HG02571 (cell line): ENCODE measurements at regions not wholly inside any gene's neighbourhood (a gene's known extent, or its start where the extent isn't known, plus 50 kb on each side); places are given as distances from the start of the nearest gene placed in this dataset.

ENCODE experiments used
- ATAC-seq: cut with Tn5 transposase; IDR thresholded peaks from one replicate; pipeline ENCODE4 v1.9.1; 2021; ENCODE audit warnings: mild to moderate bottlenecking, moderate library complexity; ENCODE audit not compliant: unreplicated experiment

DNA sequence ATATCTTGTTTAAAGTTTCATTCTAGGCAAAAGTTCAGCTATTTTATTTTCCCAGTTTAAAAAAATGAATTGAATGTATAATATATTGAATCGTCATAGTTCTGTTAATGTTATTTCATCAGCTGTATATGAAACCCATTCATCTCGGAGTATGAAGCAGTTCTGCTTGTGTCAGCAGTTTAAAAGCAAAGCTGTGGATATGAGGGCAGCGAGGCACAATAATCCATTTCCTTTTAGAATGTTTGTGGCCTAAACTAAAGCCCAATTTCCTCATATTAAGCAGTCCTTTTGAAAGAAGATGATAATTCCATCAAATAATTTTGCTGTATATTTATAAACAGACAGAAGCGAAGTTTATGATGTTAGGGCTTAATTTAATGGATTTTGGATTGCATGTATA, 300.1 kb downstream of the SAMD5 start:
- no peak for ATAC-seq

DNA sequence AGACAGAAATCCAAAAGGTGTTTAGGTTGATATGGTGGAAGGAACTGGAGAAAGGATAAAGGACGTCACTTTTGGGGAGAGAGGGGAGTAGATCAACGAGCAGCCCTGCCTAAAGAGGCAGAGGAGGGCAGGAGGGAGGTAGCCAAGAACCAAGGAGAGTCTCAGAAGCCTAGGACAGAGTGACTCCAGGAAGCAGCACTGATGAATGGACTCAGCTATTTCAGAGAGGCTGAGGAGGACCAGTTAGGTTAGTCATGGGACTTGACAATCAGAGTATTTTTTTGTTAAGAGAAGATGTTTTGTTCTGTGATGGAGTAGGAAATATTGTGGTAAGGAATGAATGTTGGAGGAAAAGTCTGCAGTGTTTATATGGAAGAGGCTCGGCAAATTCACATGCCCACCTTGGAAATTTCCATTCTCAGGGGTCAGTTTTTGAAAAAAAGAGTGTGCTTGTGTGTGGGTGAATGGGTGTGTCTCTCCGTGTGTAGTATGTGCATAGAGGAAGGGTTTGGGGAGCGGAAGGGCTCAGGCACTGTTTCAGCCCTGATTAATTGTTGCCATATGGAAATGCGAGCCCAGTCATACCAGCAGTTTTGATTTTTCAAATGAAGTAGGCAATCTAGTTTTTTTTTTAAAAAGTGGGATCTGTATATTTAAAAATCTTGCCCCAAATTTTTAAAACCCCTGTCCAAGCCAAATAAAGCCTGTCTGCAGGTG, 303.6 kb downstream of the SAMD5 start:
- ATAC-seq: no peak

DNA sequence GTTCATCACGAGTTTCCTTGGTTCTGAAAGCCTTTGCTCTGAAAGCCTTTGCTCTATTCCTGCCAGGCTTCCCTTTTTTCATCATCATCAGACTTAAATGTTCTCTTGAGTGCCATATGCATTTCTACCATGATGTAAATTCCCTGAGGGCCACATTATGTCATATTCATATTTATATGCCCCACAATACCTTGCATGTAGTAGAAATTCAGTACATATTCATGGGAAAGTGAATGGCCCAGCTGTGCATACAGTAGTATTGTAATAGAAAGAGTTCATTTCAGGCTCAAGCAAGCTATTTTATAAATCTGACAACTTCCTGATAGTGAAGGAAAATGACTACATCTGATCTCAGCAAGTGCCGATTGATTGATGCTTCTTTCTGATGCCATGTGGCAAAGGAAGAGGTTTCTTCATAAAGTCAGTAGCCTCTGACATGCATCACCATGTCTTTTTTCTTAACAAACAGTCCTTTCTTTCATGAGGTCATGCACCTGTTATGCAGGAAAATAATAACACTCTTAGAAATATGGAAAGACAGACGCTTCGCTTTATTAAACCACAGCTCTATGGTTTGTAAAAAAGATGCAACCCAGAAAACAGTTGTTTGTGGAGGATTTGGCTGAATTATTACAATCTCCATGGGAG, 308.7 kb downstream of the SAMD5 start:
- no peak for ATAC-seq

DNA sequence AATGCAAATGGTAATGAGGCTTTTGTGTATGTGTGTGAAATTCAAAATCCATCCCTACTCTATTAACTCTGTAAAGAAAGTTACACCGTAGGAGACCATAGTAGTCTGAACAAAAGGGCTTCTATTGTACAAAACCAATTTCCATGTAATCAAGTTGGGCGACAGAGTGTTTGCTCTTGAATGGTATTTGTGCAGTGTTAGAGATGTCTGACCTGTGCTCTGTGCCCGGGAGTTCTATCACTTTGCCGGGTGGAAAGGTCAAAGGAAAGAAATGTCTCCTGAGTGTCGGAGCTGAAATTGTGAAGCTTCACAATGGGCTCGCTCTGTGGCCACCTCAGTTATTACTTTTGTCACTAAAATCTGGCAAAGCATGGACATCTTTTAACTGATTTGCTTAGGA, 312.0 kb downstream of the SAMD5 start:
- ATAC-seq: no peak

DNA sequence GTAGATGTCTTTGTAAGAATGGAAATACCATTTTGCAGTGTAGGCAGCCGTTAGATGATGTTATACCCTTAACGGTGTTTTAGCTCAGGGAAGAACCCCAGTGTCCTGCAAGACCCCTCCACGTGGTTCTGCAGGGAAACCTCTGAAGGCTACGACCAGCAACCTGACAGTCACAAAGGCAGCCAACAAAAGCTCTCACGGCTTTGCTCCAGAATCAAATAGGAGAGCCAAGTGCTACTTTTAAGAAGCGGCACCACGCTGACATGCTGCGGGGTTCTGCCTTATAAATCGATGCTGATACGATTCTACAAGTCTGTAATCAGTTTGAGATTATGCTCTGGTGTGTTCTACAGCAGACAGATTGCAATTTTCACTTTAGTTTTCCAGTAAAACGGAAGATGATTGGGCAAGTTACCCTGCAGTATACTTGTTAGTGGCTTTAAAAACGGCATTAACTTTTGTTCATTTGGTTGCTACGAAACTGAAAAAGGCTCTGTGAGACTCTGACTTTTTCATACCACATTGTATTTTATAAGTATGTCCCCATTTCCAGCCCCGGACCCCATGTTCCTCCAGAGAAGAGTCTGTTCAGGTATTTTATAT, 312.9 kb downstream of the SAMD5 start:
- ATAC-seq: no peak

DNA sequence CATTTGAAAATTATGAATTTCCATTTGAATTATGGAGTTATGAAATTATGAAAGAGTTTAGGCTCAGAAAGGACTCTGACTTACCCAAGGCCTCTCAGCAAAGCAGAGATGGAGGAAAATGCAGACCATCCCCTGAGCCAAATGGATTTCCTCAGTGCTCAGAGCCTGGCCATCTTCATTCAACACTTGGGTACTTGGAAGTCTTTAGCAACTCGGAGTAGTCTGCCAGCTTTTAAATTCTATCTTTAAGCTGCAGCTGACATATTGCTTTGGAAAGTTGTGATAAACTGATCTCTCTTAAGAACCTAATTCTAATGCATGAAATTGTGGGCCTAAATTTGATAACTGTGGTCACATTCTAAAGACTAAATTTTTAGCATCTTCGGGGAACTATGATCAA, 315.4 kb downstream of the SAMD5 start:
- ATAC-seq: no peak

DNA sequence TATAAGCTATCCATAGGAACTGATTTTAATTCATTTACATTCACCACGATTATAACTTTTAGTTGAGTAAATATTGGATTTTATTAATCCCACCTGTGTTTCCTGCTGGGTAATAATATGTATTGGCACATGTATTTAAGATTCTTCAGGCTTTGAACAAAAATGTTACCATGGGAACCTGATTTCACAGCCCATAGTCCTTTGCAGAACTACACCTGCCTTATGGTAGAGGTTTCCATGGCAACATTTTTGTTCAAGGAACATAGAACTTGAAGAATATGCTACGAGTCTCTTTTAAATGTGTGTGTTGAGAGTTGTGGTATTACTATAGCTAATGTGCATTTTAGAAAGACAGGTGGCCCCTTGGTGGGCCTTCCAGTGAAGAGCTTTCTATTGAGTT, 317.4 kb downstream of the SAMD5 start:
- no peak for ATAC-seq

DNA sequence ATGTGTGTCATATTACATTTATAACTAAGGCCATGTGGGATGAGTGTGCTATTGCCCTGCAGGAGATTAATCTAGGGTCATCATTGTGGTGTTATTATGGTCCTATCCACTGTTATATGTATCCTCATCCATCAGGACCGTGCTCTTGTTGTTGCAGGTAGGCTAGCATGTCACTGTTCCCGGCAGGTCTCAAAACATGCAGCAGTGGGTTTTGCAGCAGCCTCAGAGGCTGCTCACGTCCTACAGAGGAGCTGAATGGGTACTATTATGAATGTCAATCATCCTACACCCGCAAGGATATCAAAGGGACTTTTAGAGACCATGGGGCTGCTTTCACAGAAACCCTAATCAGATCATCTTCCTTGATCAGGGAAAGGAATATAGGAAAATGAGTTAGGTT, 318.2 kb downstream of the SAMD5 start:
- no peak for ATAC-seq

DNA sequence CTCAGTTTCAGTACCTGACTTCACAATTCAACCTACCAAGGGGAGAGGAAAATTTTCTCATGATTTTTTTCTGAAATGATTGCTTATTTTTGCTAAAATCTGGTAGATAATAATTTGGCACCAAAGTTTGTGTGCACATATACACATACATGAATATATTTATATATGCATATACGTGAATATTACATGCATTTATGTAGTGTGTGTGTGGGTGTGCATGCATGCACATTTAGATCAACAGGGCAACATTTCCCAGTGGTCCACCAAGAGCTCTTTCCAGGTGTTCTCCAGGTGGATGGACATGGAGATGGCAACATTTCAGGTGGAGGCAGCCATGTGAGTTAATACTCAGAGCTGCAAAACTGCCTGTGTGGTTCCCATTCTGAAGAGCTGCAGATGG, 320.9 kb downstream of the SAMD5 start:
- ATAC-seq: no peak

DNA sequence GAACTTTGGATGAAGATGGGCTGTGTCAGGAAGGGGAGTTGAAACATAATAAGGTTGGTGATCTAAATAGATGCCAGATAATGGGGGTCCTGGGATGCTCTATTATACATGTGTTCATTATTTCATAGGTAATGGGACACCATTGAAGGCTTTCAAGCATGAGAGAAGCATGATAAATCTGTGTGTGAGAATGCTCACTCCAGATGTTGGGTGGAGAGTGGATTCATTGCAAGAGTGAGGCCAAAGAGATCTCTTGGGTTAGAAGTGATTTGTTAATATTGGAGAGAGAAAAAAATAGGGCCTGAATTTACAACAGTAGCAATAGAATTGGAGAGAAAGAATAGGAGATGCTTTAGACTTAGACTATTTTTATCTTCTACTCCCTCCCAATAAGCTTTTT, 321.3 kb downstream of the SAMD5 start:
- no peak for ATAC-seq

DNA sequence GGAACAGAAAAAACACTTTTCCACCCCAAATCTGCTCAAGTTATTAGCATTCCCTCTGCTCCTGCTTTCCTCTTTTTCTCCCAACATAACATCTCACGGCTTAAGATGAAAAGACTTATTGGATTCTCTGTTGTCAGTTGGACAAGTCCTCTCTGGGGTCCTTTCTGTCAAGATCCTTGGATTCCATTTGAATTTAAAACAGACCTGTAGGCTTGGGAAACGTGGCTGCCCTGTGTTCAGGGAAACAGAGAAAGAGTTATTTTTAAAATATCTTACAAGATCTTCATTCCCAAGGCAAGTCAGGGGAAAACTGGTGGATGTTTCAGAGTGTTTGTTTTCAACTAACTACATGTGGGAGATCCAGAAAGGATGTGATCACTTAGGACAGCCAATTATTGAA, 322.9 kb downstream of the SAMD5 start:
- no peak for ATAC-seq

DNA sequence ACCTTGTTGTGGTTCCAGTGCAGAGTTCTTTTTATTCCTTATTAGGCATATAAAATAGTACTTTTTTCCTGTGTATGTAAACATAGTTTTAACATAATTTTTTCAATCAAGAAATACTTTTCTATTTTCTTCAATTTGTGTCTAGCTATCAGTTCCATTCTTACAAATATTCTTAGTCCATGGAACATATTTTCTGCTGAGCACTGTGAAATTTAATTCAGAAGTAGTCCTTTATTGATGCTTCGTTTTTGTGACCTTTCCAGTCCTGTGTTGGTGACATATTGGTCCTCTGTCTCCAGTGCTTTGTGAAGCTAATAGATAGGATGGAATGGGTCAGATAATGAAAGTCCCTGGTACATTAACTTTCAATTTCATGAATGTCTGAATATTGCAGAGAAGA, 325.1 kb downstream of the SAMD5 start:
- no peak for ATAC-seq

DNA sequence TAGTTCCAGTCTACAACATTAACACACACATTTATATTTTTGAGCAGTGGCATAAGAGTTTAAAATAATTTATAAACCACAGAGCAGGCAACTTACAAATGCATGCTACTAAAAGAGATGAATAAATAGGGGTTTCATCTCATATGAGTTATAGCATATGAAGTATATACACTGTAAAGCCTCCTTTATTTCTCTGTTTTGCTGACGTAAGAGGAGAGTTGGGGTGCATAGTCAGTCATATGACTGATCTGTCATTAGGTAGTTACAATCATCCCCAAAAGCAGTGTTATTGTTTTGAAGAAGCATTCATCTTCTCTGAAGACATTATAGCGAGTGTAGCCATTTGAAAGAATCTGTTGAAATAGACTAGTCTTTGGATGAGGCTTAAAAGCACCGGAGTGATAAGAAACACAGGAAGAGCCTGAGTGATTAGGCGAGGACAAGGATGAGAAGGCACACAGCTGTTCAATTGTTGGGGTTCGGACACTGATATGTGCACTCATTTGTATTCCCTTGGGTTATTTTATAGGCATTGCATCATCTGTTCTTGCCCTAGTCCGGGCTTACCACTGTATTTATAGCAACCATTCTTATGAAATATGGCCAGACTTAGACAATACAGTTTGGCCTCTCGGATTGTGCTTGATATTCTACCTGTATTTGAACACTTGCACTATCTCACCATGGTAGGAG, 325.7 kb downstream of the SAMD5 start:
- no peak for ATAC-seq

DNA sequence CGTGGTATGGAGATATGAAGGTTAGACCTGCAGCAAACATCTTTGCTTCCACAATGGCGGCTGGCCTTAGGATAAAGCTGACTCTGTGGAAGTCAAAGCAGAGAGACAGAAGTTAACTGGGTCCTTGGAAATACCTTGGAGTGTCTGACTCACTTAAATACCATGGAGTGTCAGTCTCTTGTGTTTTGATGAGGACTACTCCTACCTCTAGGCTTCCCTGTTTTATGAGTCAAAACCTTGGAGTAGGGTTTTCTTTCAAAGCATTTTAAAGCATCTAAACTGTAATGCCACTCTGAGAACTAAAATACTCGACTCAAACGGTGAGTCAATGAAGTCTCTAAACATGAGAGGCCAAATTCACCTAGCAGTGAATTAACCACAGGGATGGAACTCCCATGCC, 329.1 kb downstream of the SAMD5 start:
- no peak for ATAC-seq

DNA sequence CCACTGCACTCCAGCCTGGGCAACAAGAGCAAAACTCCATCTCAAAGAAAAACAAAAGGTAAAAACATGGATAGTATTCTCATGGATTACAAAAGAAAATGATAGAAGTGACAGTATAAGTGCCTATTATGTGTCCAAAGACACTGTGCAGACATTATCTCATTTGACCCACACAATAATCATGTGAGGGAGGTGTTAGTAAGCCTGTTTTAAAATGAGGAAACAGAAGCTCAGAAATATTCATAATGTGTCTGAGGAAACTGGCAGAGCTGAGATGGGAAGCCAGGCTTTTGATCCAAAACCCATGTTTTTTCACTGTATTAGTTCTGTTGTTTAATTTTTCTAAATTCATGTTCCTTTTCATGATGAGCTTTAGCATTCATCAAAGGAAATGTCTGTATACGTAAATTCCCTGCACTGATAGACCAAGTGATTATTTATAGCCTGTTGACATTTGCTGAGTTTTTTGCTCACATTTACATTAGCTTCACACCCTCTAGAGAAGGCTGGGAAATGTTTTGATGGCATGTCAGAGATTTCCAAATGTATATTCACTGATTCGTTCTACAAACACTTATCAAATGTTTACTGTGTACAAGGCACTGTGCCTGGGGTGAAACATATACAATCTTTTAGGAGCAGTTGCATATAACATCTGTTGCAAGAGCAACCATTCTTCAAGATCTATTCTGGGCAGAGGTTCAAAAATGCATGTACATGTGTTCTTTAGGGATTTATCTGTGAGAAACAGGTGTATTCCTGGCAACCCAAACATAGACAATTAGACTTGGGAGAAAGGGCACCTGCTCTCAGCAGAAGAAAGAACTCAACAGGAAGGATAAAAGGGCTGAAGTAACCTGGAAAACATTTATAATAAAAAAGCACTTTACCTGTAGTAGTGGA, 331.5 kb downstream of the SAMD5 start:
- no peak for ATAC-seq

DNA sequence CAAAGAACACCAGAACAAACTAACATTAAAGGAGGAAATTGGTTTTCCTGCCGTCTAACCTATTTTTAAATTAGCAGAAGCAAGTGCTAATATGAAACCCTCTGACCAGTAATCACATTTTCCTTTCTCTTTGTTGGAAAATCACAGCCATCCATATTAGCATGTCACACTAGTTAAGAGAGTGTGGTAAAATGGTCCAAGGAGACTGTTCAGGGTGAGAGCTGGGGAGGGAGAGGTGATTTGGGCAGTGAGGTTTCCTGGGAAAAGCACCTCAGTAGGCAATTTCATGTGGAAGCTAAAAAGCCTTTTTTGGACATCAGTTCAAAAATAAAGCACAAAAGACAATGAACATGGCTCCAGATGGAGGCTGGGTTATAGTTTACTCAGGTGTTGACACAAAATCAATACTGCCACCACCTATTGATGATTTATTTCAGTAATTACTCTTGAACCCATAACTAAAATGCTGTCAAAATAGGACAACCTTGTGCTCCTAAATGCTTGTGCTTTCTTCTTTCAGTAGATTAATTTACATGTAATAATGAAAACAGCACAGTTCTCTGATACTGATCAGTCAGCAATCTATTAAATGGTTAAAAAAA, 333.2 kb downstream of the SAMD5 start:
- ATAC-seq: no peak

DNA sequence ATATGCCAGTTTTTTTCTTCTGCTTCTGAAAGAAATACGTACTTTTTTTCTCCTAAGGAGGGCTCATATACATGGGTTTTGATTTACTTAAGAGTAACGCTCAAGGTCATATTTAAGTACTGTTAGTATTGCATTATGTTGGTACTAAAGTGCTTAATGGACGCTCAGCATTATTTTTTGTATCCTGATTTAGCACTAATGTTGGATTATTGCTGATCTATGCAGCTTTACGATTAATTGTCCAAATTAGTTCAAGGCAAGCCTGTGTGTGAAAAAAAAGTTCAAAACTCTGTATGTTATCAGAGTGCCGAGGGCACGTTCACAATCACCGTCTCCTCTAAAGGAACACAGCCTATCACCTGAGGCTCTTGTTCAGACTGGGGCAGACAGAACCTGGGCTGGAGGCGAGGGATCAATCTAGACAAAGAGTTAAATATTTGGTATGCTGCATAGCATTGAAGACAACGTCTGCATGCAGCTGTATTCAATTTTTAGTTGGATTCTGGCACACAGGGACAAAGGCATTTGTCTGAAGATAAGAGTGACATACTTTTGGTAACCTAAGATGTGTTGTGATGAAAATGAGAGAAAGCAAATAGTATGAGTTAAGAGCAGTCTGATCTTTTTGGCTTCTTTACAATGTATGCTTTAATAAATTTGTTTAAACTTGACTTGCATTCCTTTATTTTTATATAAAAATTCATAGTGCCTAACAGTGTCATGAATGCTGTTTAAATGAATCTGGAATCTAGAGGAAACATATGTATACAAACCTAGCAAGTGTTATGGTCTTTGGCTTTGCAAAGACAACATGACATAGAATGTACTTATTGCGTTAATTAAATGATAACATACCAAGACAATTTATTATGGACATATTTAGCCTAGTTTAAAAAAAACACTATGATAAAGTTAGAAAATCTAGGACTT, 341.2 kb downstream of the SAMD5 start:
- no peak for ATAC-seq

DNA sequence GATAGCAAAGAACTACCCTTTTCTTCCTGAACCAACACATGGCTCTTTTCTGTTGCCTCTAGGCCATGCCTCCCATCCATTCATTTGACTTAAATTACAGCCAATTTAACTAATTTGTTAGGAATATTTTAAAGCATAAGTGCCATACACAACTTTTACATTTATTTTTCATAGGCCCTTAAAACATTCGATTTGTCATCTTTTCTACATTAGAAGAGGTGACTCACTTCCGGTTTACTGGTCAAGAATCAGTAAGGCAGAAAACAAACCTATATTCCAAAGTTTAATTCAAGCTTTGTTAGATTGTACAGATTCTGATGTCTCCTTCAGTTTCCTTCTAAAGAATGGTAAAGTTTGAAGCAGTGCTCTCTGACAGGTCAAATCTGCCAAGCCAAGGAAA, 344.3 kb downstream of the SAMD5 start:
- no peak for ATAC-seq

DNA sequence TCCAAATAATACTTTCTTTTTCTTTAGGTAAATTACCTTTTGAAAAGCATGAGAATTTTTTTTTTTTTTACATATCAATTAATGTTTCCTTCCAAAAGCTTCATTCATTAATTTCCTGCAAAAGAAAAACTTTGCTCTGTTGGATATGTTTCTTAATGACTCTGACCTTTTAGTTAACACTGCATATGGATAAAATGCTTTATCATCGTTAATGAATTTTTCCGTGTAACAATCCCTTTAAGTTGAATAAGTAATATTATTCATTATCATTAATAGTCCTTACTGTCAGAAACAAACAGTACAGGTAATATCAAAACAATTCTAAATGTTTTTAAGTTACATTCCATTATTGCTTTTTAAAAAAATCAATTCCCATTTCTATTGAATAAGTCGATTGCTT, 345.1 kb downstream of the SAMD5 start:
- no peak for ATAC-seq
